Chondrocyte (in vitro differentiated cells): ENCODE measurements at regions not wholly inside any gene's neighbourhood (a gene's known extent, or its start where the extent isn't known, plus 50 kb on each side); places are given as distances from the start of the nearest gene placed in this dataset.

Experiments
- DNase-seq: peaks from one replicate; pipeline ENCODE4 v3.0.0; 2021; ENCODE audit warnings: mixed read lengths, low spot score
- H3K27ac Mint-ChIP-seq: one replicate; pipeline ENCODE4 v1.8.0; 2021; ENCODE audit warnings: mild to moderate bottlenecking, moderate library complexity, mixed read lengths; ENCODE audit not compliant: unreplicated experiment
- H3K27me3 Mint-ChIP-seq: 2 replicates; pipeline ENCODE4 v1.8.0; 2021; ENCODE audit warnings: low read depth, mixed read lengths
- H3K36me3 Mint-ChIP-seq: 2 replicates; pipeline ENCODE4 v1.8.0; 2021; ENCODE audit warnings: low read depth, mixed read lengths
- H3K4me1 Mint-ChIP-seq: 2 replicates; pipeline ENCODE4 v1.8.0; 2021; ENCODE audit warnings: low read depth, mild to moderate bottlenecking, mixed read lengths
- H3K4me3 Mint-ChIP-seq: one replicate; pipeline ENCODE4 v1.8.0; 2021; ENCODE audit warnings: mild to moderate bottlenecking, moderate library complexity, mixed read lengths; ENCODE audit not compliant: unreplicated experiment
- H3K9me3 Mint-ChIP-seq: 2 replicates; pipeline ENCODE4 v1.8.0; 2021; ENCODE audit warnings: low read depth, mixed read lengths
- TF ChIP-seq, protein P1 (sequence below): fragments of 200-600 bp; sonication (generic); IDR thresholded peaks from 2 replicates; pipeline ENCODE4 v1.5.0; 2021; ENCODE audit warnings: antibody characterized with exemption, mild to moderate bottlenecking, moderate library complexity

DNA sequence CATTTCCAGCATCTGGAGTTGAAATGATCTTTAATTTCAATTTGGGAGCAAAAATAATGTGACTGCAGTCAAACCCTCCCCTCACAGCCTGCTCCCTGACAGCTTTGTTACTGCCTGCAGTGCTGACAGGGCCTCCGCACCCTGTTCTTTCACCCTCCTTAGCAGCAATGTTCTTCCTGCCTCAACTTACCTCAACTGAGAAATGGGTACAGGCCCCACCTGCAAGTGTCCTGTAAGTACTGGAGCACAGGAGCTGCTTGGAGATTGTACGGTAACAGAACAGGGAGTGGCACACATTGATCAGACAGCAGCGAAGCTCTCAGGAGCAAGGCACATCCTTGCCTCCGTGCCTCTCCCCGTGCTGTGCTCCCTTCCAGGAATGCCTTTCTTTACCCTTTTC is 131.3 kb downstream of the CHST1 start:
- no peak overlapping the region for H3K27ac Mint-ChIP-seq
- no peaks in the 10 kb centered on the region for H3K36me3 Mint-ChIP-seq
- H3K27me3 Mint-ChIP-seq: peaks cover 45% of the 10 kb centered on the region
- no peak overlapping the region for H3K4me3 Mint-ChIP-seq
- TF ChIP-seq, protein P1, sequence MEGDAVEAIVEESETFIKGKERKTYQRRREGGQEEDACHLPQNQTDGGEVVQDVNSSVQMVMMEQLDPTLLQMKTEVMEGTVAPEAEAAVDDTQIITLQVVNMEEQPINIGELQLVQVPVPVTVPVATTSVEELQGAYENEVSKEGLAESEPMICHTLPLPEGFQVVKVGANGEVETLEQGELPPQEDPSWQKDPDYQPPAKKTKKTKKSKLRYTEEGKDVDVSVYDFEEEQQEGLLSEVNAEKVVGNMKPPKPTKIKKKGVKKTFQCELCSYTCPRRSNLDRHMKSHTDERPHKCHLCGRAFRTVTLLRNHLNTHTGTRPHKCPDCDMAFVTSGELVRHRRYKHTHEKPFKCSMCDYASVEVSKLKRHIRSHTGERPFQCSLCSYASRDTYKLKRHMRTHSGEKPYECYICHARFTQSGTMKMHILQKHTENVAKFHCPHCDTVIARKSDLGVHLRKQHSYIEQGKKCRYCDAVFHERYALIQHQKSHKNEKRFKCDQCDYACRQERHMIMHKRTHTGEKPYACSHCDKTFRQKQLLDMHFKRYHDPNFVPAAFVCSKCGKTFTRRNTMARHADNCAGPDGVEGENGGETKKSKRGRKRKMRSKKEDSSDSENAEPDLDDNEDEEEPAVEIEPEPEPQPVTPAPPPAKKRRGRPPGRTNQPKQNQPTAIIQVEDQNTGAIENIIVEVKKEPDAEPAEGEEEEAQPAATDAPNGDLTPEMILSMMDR: no peak
- DNase-seq: no peak
- H3K4me1 Mint-ChIP-seq: no peaks in the 10 kb centered on the region
- no peaks in the 10 kb centered on the region for H3K9me3 Mint-ChIP-seq

DNA sequence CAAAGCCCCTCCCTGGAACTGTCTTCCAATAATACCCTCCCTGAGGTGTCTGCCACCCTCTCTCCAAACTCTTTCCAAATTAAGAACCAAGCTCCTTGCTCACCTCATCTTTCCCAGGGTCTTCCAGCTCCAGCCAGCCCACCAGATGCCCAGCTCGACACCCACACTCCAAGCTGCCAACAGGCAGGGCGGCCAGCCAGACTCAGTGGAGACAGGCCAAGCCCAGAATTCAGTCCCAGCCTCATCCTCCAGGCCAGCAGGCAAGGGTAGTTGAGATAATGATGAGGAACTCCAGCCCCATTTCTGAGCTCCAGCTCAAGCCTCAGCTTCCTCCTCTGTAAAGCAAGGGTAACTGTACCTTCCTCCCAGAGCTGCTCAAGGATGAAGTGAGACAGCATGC is 132.9 kb downstream of the CHST1 start:
- H3K4me3 Mint-ChIP-seq: no peak overlapping the region
- DNase-seq: no peak
- no peaks in the 10 kb centered on the region for H3K9me3 Mint-ChIP-seq
- H3K27ac Mint-ChIP-seq: no peak overlapping the region
- H3K4me1 Mint-ChIP-seq: peaks cover 5% of the 10 kb centered on the region
- peaks cover 40% of the 10 kb centered on the region for H3K27me3 Mint-ChIP-seq
- TF ChIP-seq, protein P1: no peak
- no peaks in the 10 kb centered on the region for H3K36me3 Mint-ChIP-seq

GRCh38 chr11:45530776-45531175 is 134.6 kb downstream of the CHST1 start:
- Mint-ChIP-seq H3K4me1 (peaks cover 5% of the 10 kb centered on the region), H3K36me3 (no peaks in the 10 kb centered on the region), H3K4me3 (no peak overlapping the region), H3K9me3 (no peaks in the 10 kb centered on the region), H3K27ac (no peak overlapping the region), H3K27me3 (peaks cover 34% of the 10 kb centered on the region)
- TF ChIP-seq, protein P1: no peak
- no peak for DNase-seq

DNA sequence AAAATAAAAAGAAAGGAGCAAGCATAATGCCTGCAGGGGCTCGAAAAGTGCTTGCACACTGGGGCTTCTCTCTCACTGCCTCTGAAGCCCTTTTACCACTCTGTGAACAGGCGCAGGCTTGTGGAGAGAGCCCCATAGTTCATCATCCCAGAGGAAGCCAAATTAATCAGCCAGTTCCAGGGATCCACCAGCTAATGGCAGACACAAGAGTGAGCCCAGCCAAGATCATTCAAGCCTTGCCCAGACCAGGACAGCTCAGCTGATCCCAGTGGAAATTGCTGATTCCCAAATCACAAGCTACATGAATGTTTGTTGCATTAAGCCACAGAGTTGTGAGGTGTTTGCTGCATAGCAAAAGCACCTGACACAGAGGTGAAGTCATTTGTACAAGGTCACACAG is 135.3 kb downstream of the CHST1 start:
- no peak for DNase-seq
- H3K4me1 Mint-ChIP-seq: peaks cover 5% of the 10 kb centered on the region
- no peak overlapping the region for H3K27ac Mint-ChIP-seq
- no peak overlapping the region for H3K4me3 Mint-ChIP-seq
- H3K9me3 Mint-ChIP-seq: no peaks in the 10 kb centered on the region
- peaks cover 28% of the 10 kb centered on the region for H3K27me3 Mint-ChIP-seq
- no peaks in the 10 kb centered on the region for H3K36me3 Mint-ChIP-seq
- TF ChIP-seq, protein P1: no peak

GRCh38 chr11:45528435-45528834 is 137.0 kb downstream of the CHST1 start:
- TF ChIP-seq, protein P1: no peak
- DNase-seq: no peak
- Mint-ChIP-seq H3K4me3 (no peak overlapping the region), H3K27me3 (peaks cover 21% of the 10 kb centered on the region), H3K36me3 (no peaks in the 10 kb centered on the region), H3K27ac (no peak overlapping the region), H3K4me1 (peaks cover 5% of the 10 kb centered on the region), H3K9me3 (no peaks in the 10 kb centered on the region)
